ENCODE measurements at regions not wholly inside any gene's neighbourhood (a gene's known extent, or its start where the extent isn't known, plus 50 kb on each side); places are given as distances from the start of the nearest gene placed in this dataset.

DNA sequence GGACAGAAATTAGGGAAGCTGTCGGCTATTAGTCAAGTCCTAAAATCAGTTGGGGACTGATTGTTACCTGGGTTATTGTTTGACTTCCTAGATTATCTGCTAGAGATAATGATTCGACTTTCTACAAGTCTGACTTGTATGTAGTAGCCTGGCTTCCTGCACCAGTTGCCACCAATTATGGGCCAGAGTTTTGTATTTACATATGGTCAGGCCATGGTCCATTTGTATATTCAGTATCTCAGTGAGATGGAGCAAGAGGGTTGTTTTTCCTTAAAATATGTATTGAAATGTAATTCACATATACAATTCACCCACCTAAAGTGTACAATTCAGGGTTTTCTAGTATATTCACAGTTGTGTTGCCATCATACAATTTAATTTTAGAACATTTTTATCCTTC is 130.6 kb upstream of the PHACTR3 start:
- TF ChIP-seq POLR2AphosphoS5 (IDR thresholded peaks at IDR 0.05): no peak
- TF ChIP-seq, protein P1, sequence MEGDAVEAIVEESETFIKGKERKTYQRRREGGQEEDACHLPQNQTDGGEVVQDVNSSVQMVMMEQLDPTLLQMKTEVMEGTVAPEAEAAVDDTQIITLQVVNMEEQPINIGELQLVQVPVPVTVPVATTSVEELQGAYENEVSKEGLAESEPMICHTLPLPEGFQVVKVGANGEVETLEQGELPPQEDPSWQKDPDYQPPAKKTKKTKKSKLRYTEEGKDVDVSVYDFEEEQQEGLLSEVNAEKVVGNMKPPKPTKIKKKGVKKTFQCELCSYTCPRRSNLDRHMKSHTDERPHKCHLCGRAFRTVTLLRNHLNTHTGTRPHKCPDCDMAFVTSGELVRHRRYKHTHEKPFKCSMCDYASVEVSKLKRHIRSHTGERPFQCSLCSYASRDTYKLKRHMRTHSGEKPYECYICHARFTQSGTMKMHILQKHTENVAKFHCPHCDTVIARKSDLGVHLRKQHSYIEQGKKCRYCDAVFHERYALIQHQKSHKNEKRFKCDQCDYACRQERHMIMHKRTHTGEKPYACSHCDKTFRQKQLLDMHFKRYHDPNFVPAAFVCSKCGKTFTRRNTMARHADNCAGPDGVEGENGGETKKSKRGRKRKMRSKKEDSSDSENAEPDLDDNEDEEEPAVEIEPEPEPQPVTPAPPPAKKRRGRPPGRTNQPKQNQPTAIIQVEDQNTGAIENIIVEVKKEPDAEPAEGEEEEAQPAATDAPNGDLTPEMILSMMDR (IDR thresholded peaks at IDR 0.05): no peak
- TF ChIP-seq EP300 (IDR thresholded peaks at IDR 0.05; ENCODE audit: low read depth): no peak
- no peak for TF ChIP-seq POLR2A (IDR thresholded peaks at IDR 0.05)

Measured in transverse colon (tissue), 4 donors.